ENCODE measurements at regions not wholly inside any gene's neighbourhood (a gene's known extent, or its start where the extent isn't known, plus 50 kb on each side); places are given as distances from the start of the nearest gene placed in this dataset.

GRCh38 chr9:86589273-86589672 lies 235.1 kb upstream of the TUT7 start:
- TF ChIP-seq CTCF (conservative IDR thresholded peaks at IDR 0.05 in 1 of 2, IDR thresholded peaks at IDR 0.05 in 1 of 2; ENCODE audit: low read depth in 1 of 2, low read length in 2 of 2) (no peak), EZH2 (IDR thresholded peaks at IDR 0.05; ENCODE audit: low read length, missing control alignments) (no peak)

All from fibroblast of lung (primary cell).